Neuronal stem cell (in vitro differentiated cells): ENCODE measurements at regions not wholly inside any gene's neighbourhood (a gene's known extent, or its start where the extent isn't known, plus 50 kb on each side); places are given as distances from the start of the nearest gene placed in this dataset.
"Not testable (repeated sequence)": the region's sequence is repeated elsewhere in the genome, so short reads cannot be mapped to it uniquely, and the experiment has no call there.

Experiments used
- DNase-seq: peaks from one replicate; pipeline ENCODE4 v3.0.0-alpha.2; 2013; ENCODE audit warnings: low spot score
- H2AFZ ChIP-seq: one replicate; pipeline ENCODE4 v1.6.1; 2013; ENCODE audit warnings: mild to moderate bottlenecking, low read length, inconsistent platforms
- H2AK5ac ChIP-seq: 2 replicates; pipeline ENCODE4 v1.6.1; 2013; ENCODE audit warnings: low read depth, mild to moderate bottlenecking, inconsistent platforms, low read length, moderate library complexity, mixed read lengths
- H2BK120ac ChIP-seq: 2 replicates; pipeline ENCODE4 v1.6.1; 2013; ENCODE audit warnings: low read depth, mild to moderate bottlenecking, inconsistent platforms, low read length, moderate library complexity, mixed read lengths
- H2BK12ac ChIP-seq: one replicate; pipeline ENCODE4 v1.6.1; 2013; ENCODE audit warnings: low read length, inconsistent platforms
- H2BK15ac ChIP-seq: 2 replicates; pipeline ENCODE4 v1.6.1; 2013; ENCODE audit warnings: mild to moderate bottlenecking, low read length, inconsistent platforms, mixed read lengths
- H2BK5ac ChIP-seq: one replicate; pipeline ENCODE4 v1.6.1; 2013; ENCODE audit warnings: inconsistent platforms, mild to moderate bottlenecking, low read length, moderate library complexity
- H3K14ac ChIP-seq: one replicate; pipeline ENCODE4 v1.6.1; 2013; ENCODE audit warnings: low read length, inconsistent platforms
- H3K18ac ChIP-seq: 2 replicates; pipeline ENCODE4 v1.6.1; 2013; ENCODE audit warnings: low read length, inconsistent platforms
- H3K23ac ChIP-seq: 2 replicates; pipeline ENCODE4 v1.6.1; 2013; ENCODE audit warnings: low read depth, mild to moderate bottlenecking, mixed read lengths, low read length, inconsistent platforms; ENCODE audit not compliant: poor library complexity
- H3K27ac ChIP-seq: replicated peaks from 3 replicates; pipeline ENCODE4 v1.5.1; 2013; ENCODE audit warnings: low read length, inconsistent platforms
- H3K27me3 ChIP-seq, 3 experiments: 2 replicates each; pipeline ENCODE4 v1.6.1; 2013; ENCODE audit warnings: low read length in 3 of 3, mild to moderate bottlenecking in 2 of 3, inconsistent platforms in 1 of 3, low read depth in 1 of 3, mixed read lengths in 1 of 3, moderate library complexity in 1 of 3; ENCODE audit not compliant: control insufficient read depth in 3 of 3, insufficient read depth in 3 of 3
- H3K36me3 ChIP-seq, 2 donors: replicated peaks in 1 of 2; 2 replicates each; pipeline ENCODE4 v1.6.1; 2013; ENCODE audit warnings: low read length in 2 of 2; ENCODE audit not compliant: control insufficient read depth in 2 of 2, insufficient read depth in 2 of 2
- H3K4ac ChIP-seq: 2 replicates; pipeline ENCODE4 v1.6.1; 2013; ENCODE audit warnings: inconsistent platforms, mild to moderate bottlenecking, low read length, moderate library complexity
- H3K4me1 ChIP-seq, 2 donors: 1 replicate in 1 of 2; 2 replicates in 1 of 2; pipeline ENCODE4 v1.6.1; 2013; ENCODE audit warnings: low read length in 2 of 2, low read depth in 1 of 2; ENCODE audit not compliant: control insufficient read depth in 2 of 2, insufficient read depth in 1 of 2
- H3K4me2 ChIP-seq: one replicate; pipeline ENCODE4 v1.6.1; 2013; ENCODE audit warnings: mild to moderate bottlenecking, low read length, inconsistent platforms; ENCODE audit not compliant: insufficient read depth, poor library complexity, severe bottlenecking
- H3K4me3 ChIP-seq, 2 donors: 2 replicates each; pipeline ENCODE4 v1.5.1; 2013; ENCODE audit warnings: low read length in 2 of 2, mild to moderate bottlenecking in 2 of 2, inconsistent platforms in 1 of 2, moderate library complexity in 1 of 2
- H3K79me1 ChIP-seq: one replicate; pipeline ENCODE4 v1.6.1; 2013; ENCODE audit warnings: low read depth, mild to moderate bottlenecking, inconsistent platforms, low read length, moderate library complexity
- H3K9ac ChIP-seq: one replicate; pipeline ENCODE4 v1.6.1; 2013; ENCODE audit warnings: mild to moderate bottlenecking, low read depth, low read length, inconsistent platforms; ENCODE audit not compliant: poor library complexity
- H3K9me3 ChIP-seq, 2 donors: replicated peaks in 1 of 2; 2 replicates each; pipeline versions ENCODE3 to v1.6.1; 2013; ENCODE audit warnings: low read length in 2 of 2, mild to moderate bottlenecking in 2 of 2, inconsistent platforms in 1 of 2, low read depth in 1 of 2, mixed read lengths in 1 of 2, moderate library complexity in 1 of 2; ENCODE audit not compliant: control insufficient read depth in 2 of 2, insufficient read depth in 1 of 2
- H4K8ac ChIP-seq: one replicate; pipeline ENCODE4 v1.6.1; 2013; ENCODE audit warnings: low read depth, mild to moderate bottlenecking, inconsistent platforms, low read length, moderate library complexity
- H4K91ac ChIP-seq: one replicate; pipeline ENCODE4 v1.6.1; 2013; ENCODE audit warnings: low read length, low read depth, mild to moderate bottlenecking, inconsistent platforms; ENCODE audit not compliant: poor library complexity
- WGBS, 2 donors: extraction: QIAGEN DNeasy Blood & Tissue Kit; methylation state at CpG; one replicate each; pipeline ENCODE4 v1.1.7; 2013; ENCODE audit warnings: missing lambda C conversion rate in 2 of 2, mixed read lengths in 1 of 2; ENCODE audit not compliant: insufficient read length in 2 of 2, insufficient replicate concordance in 1 of 2; ENCODE audit errors: extremely low coverage in 2 of 2; 5-methylcytosine and 5-hydroxymethylcytosine counted together

- peak overlapping the region; percentile 47 for H2AK5ac ChIP-seq
- H3K27me3 ChIP-seq: no peaks in the 10 kb centered on the region
- H4K8ac ChIP-seq: no peak overlapping the region
- H3K4ac ChIP-seq: peak overlapping the region; percentile 6
- H3K23ac ChIP-seq: peak overlapping the region; percentile 47
- peak overlapping the region in 1 of 2 donors; percentile 23 for H3K4me3 ChIP-seq
- peaks cover 0 to 5% of the 10 kb centered on the region in 2 donors for H3K9me3 ChIP-seq
- H2BK5ac ChIP-seq: no peak overlapping the region
- peak overlapping the region; percentile 68 for H2BK15ac ChIP-seq
- peaks cover 5 to 7% of the 10 kb centered on the region in 2 donors for H3K4me1 ChIP-seq
- H3K14ac ChIP-seq: peak overlapping the region; percentile 27
- peak overlapping the region; percentile 96 for H4K91ac ChIP-seq
- no peaks in the 10 kb centered on the region for H3K79me1 ChIP-seq
- no peaks in the 10 kb centered on the region for H3K36me3 ChIP-seq
- no peak overlapping the region for H3K4me2 ChIP-seq
- no peak overlapping the region for H2BK120ac ChIP-seq
- H2AFZ ChIP-seq: peak overlapping the region; percentile 15
- no CpG with 5 or more reads among the region's 10 CpGs for WGBS, 2 donors
- no peak overlapping the region for H3K27ac ChIP-seq
- peak overlapping the region; percentile 86 for H3K18ac ChIP-seq
- H3K9ac ChIP-seq: peak overlapping the region; percentile 13
- DNase-seq: no peak
- peak overlapping the region; percentile 31 for H2BK12ac ChIP-seq
Measured at GRCh38 chr17:5922476-5922875, 147.7 kb upstream of the WSCD1 start.

GRCh38 chr17:5929721-5930120, 140.5 kb upstream of the WSCD1 start:
- Histone ChIP-seq H2BK120ac (no peak overlapping the region), H3K4me3 (no peak overlapping the region), H2BK12ac (no peak overlapping the region), H3K9me3 (no peaks in the 10 kb centered on the region), H2BK5ac (no peak overlapping the region), H3K79me1 (no peaks in the 10 kb centered on the region), H3K27ac (no peak overlapping the region), H3K23ac (no peak overlapping the region), H3K27me3 (no peaks in the 10 kb centered on the region), H3K4me2 (no peak overlapping the region), H2BK15ac (no peak overlapping the region), H3K18ac (no peak overlapping the region), H3K36me3 (no peaks in the 10 kb centered on the region), H2AK5ac (no peak overlapping the region), H3K9ac (no peak overlapping the region), H2AFZ (no peak overlapping the region), H4K8ac (no peak overlapping the region), H3K4ac (no peak overlapping the region), H4K91ac (no peak overlapping the region), H3K14ac (no peak overlapping the region), H3K4me1 (peaks cover 0 to 2% of the 10 kb centered on the region in 2 donors)
- no CpG with 5 or more reads among the region's 10 CpGs for WGBS, 2 donors
- no peak for DNase-seq

GRCh38 chr17:5930555-5930954, 139.6 kb upstream of the WSCD1 start:
- H2BK5ac ChIP-seq, H2AFZ ChIP-seq, H3K18ac ChIP-seq, H3K4ac ChIP-seq, H3K9ac ChIP-seq, H4K91ac ChIP-seq, H3K27ac ChIP-seq, H3K4me2 ChIP-seq, H3K4me1 ChIP-seq, H3K23ac ChIP-seq, H3K14ac ChIP-seq, DNase-seq, H4K8ac ChIP-seq, H3K9me3 ChIP-seq, H2AK5ac ChIP-seq, H2BK15ac ChIP-seq, H3K36me3 ChIP-seq, H3K27me3 ChIP-seq, H3K4me3 ChIP-seq, H2BK12ac ChIP-seq, H2BK120ac ChIP-seq, H3K79me1 ChIP-seq: not testable (repeated sequence)
- WGBS, 2 donors: no CpG with 5 or more reads among the region's 1 CpG

GRCh38 chr17:5931616-5932015, 138.6 kb upstream of the WSCD1 start:
- H3K9ac ChIP-seq: no peak overlapping the region
- H2BK5ac ChIP-seq: no peak overlapping the region
- DNase-seq: no peak
- no peaks in the 10 kb centered on the region for H3K9me3 ChIP-seq
- H3K79me1 ChIP-seq: no peaks in the 10 kb centered on the region
- H2BK12ac ChIP-seq: no peak overlapping the region
- H2BK120ac ChIP-seq: no peak overlapping the region
- peaks cover 0 to 2% of the 10 kb centered on the region in 2 donors for H3K4me1 ChIP-seq
- no peak overlapping the region for H3K4me2 ChIP-seq
- H3K23ac ChIP-seq: no peak overlapping the region
- no CpG with 5 or more reads among the region's 9 CpGs for WGBS, 2 donors
- no peak overlapping the region for H3K4ac ChIP-seq
- H2BK15ac ChIP-seq: no peak overlapping the region
- H3K18ac ChIP-seq: no peak overlapping the region
- H3K4me3 ChIP-seq: no peak overlapping the region
- H3K14ac ChIP-seq: no peak overlapping the region
- H2AFZ ChIP-seq: no peak overlapping the region
- no peak overlapping the region for H2AK5ac ChIP-seq
- H4K8ac ChIP-seq: no peak overlapping the region
- no peaks in the 10 kb centered on the region for H3K36me3 ChIP-seq
- no peaks in the 10 kb centered on the region for H3K27me3 ChIP-seq
- no peak overlapping the region for H4K91ac ChIP-seq
- no peak overlapping the region for H3K27ac ChIP-seq
